ENCODE measurements at regions not wholly inside any gene's neighbourhood (a gene's known extent, or its start where the extent isn't known, plus 50 kb on each side); places are given as distances from the start of the nearest gene placed in this dataset.

DNA sequence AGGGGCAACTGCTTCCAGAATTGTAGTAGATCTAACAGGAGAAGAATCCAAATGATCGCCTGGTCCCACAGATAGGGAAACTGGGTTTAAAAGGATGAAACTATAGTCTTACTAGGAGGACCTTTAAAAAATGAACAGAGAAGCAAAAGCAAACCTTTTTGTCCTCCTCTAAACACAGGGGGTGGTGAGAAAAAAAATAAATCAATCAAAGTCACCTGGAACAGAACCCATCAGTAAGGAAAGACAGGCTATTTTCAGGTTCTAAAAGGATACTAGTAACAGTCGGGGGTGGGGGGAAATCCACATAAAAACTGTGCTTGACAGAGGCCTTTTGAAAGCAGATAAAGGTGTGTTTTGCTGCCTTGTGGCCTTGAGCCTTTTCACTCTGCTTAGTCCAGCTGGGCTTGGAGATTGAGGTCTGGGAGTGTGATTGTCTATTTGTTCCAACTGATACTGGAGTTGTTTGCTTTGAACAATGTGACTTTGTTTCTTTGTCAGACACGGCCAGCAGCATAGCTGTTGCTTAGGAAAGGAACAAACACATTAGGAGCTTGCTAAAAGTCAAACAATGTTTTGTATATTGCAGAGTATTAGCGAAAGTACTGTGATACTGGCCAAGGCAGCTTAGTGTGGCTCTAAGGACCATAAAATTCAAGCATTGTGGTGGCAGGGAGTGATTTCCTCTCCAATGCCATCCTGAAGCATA is 141.1 kb upstream of the IRF2BP2 start:
- Histone ChIP-seq H3K4me2 (ENCODE audit: insufficient read depth, insufficient read length, low read length) (no peak overlapping the region), H3K27me3 (ENCODE audit: insufficient read depth, low read length) (no peaks in the 10 kb centered on the region), H2BK120ac (ENCODE audit: low read depth, low read length, poor library complexity, severe bottlenecking) (no peak overlapping the region), H3K23ac (ENCODE audit: insufficient read length, low read depth, low read length) (no peak overlapping the region), H3K18ac (ENCODE audit: insufficient read length, low read depth, low read length) (no peak overlapping the region), H3K79me2 (ENCODE audit: insufficient read depth, low read length) (no peaks in the 10 kb centered on the region), H3K23me2 (ENCODE audit: insufficient read length, low read depth, low read length, poor library complexity, severe bottlenecking) (no peaks in the 10 kb centered on the region), H2AFZ (ENCODE audit: low read length) (no peak overlapping the region), H2BK15ac (ENCODE audit: low read depth, low read length) (no peak overlapping the region), H4K8ac (replicated peaks; ENCODE audit: insufficient read length, low read depth, low read length) (no peak overlapping the region), H2BK5ac (ENCODE audit: insufficient read length, low read length) (no peak overlapping the region), H4K91ac (ENCODE audit: insufficient read length, low read depth, low read length) (no peak overlapping the region), H4K5ac (ENCODE audit: insufficient read length, low read depth, low read length) (no peak overlapping the region), H2AK5ac (ENCODE audit: insufficient read length, low read length) (no peak overlapping the region), H2BK20ac (ENCODE audit: low read depth, low read length, poor library complexity, severe bottlenecking) (no peak overlapping the region), H3K4ac (ENCODE audit: low read depth, low read length) (no peak overlapping the region), H4K20me1 (ENCODE audit: control insufficient read depth, insufficient read depth, insufficient read length) (no peaks in the 10 kb centered on the region), H3K79me1 (ENCODE audit: insufficient read depth, low read depth, low read length, poor library complexity, severe bottlenecking) (no peaks in the 10 kb centered on the region), H3K4me1 (ENCODE audit: insufficient read depth, low read length) (no peaks in the 10 kb centered on the region), H3K27ac (ENCODE audit: insufficient read length, low read depth, low read length) (no peak overlapping the region), H3K14ac (ENCODE audit: insufficient read depth, low read length) (no peak overlapping the region), H3T11ph (ENCODE audit: low read length) (no peak overlapping the region), H3K56ac (ENCODE audit: insufficient read length, low read depth, low read length) (no peak overlapping the region), H2BK12ac (ENCODE audit: insufficient read length, low read depth, low read length) (no peak overlapping the region), H3K9ac (ENCODE audit: extremely low read depth, insufficient read length, low read length) (no peak overlapping the region), H3K9me3 (ENCODE audit: control insufficient read depth, low read depth, low read length) (no peaks in the 10 kb centered on the region)
- Mint-ChIP-seq H3K9me3 (no peaks in the 10 kb centered on the region), H3K27me3 (ENCODE audit: low read depth) (peaks cover 2% of the 10 kb centered on the region; the same call in 1 of the 2 replicates), H3K36me3 (ENCODE audit: insufficient read depth in 1 of 3, low read depth in 3 of 3) (no peaks in the 10 kb centered on the region), H3K4me1 (peaks cover 5 to 9% of the 10 kb centered on the region in 2 experiments), H3K4me3 (no peak overlapping the region), H3K27ac (no peak overlapping the region)
- no CpG with 5 or more reads among the region's 4 CpGs for WGBS (ENCODE audit: extremely low coverage, insufficient read length, low lambda C conversion rate)
- DNase-seq: no peak
- TF ChIP-seq, protein P1, sequence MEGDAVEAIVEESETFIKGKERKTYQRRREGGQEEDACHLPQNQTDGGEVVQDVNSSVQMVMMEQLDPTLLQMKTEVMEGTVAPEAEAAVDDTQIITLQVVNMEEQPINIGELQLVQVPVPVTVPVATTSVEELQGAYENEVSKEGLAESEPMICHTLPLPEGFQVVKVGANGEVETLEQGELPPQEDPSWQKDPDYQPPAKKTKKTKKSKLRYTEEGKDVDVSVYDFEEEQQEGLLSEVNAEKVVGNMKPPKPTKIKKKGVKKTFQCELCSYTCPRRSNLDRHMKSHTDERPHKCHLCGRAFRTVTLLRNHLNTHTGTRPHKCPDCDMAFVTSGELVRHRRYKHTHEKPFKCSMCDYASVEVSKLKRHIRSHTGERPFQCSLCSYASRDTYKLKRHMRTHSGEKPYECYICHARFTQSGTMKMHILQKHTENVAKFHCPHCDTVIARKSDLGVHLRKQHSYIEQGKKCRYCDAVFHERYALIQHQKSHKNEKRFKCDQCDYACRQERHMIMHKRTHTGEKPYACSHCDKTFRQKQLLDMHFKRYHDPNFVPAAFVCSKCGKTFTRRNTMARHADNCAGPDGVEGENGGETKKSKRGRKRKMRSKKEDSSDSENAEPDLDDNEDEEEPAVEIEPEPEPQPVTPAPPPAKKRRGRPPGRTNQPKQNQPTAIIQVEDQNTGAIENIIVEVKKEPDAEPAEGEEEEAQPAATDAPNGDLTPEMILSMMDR (conservative IDR thresholded peaks at IDR 0.05): no peak

Data from H9 (cell line).